SK-N-SH (cell line): ENCODE measurements at regions not wholly inside any gene's neighbourhood (a gene's known extent, or its start where the extent isn't known, plus 50 kb on each side); places are given as distances from the start of the nearest gene placed in this dataset.
A peak's percentile ranks its signal among the peaks of the same experiment; 100 is the strongest.

Experiments used
- CTCF ChIA-PET: fragments of 300-600, 350-600 bp; formaldehyde crosslinking; extraction: SDS; loops from one replicate; lab custom pipeline; 2021; lab: Yijun Ruan, JAX
- POLR2A ChIA-PET: fragments of 350-600 bp; sonication (Branson Sonifier 250); formaldehyde crosslinking; extraction: SDS; loops from one replicate; lab custom pipeline; 2020; ENCODE audit warnings: antibody characterized with exemption, inconsistent platforms; lab: Yijun Ruan, JAX
- DNase-seq: peaks from one replicate; pipeline ENCODE4 v3.0.0; 2012
- H2AFZ ChIP-seq: fragments of 200-600 bp; sonication (generic); 2 replicates; pipeline ENCODE4 v1.8.1; 2016; ENCODE audit warnings: antibody characterized with exemption, mild to moderate bottlenecking, low read depth
- H3F3A ChIP-seq: fragments of 200-600 bp; sonication (generic); replicated peaks from 2 replicates; pipeline ENCODE3; 2016; ENCODE audit warnings: antibody characterized with exemption, mild to moderate bottlenecking; ENCODE audit not compliant: insufficient read depth
- H3K27ac ChIP-seq, 2 experiments: fragments of 200-500 bp in 1 of 2; fragments of 200-600 bp in 1 of 2; sonication (Bioruptor generic) in 1 of 2; sonication (generic), shearing (Covaris generic) in 1 of 2; 2 replicates each; pipeline versions ENCODE4 v1.5.1 to v1.6.1; 2014 to 2016; ENCODE audit warnings: low read depth in 2 of 2, inconsistent platforms in 1 of 2, low read length in 1 of 2, mild to moderate bottlenecking in 1 of 2, mixed read lengths in 1 of 2
- H3K27me3 ChIP-seq: fragments of 200-600 bp; sonication (generic), shearing (Covaris generic); 2 replicates; pipeline ENCODE4 v1.6.1; 2016; ENCODE audit warnings: mixed run types; ENCODE audit not compliant: insufficient read depth
- H3K36me3 ChIP-seq, 2 experiments: fragments of 200-500 bp in 1 of 2; fragments of 200-600 bp in 1 of 2; sonication (Bioruptor generic) in 1 of 2; sonication (generic) in 1 of 2; replicated peaks in 1 of 2; 2 replicates each; pipeline versions ENCODE3 to v1.5.1; 2014 to 2016; ENCODE audit warnings: low read length in 1 of 2, mild to moderate bottlenecking in 1 of 2; ENCODE audit not compliant: insufficient read depth in 2 of 2, control insufficient read depth in 1 of 2
- H3K4me1 ChIP-seq, 2 experiments: fragments of 200-500 bp in 1 of 2; fragments of 200-600 bp in 1 of 2; sonication (Bioruptor generic) in 1 of 2; sonication (generic), shearing (Covaris generic) in 1 of 2; 2 replicates each; pipeline versions ENCODE4 v1.5.1 to v1.6.1; 2014 to 2016; ENCODE audit warnings: low read depth in 1 of 2, low read length in 1 of 2, mixed run types in 1 of 2; ENCODE audit not compliant: insufficient read depth in 2 of 2, control insufficient read depth in 1 of 2
- H3K4me2 ChIP-seq: fragments of 200-600 bp; sonication (generic), shearing (Covaris generic); 2 replicates; pipeline ENCODE4 v1.6.1; 2017; ENCODE audit warnings: mixed run types
- H3K4me3 ChIP-seq, 2 experiments: fragments of 200-500 bp in 1 of 2; fragments of 200-600 bp in 1 of 2; sonication (Bioruptor generic) in 1 of 2; sonication (generic), shearing (Covaris generic) in 1 of 2; 2 replicates each; pipeline versions ENCODE4 v1.5.1 to v1.8.1; 2014 to 2016; ENCODE audit warnings: low read depth in 2 of 2, inconsistent platforms in 1 of 2, low read length in 1 of 2, mild to moderate bottlenecking in 1 of 2, mixed read lengths in 1 of 2, moderate library complexity in 1 of 2
- H3K79me2 ChIP-seq: fragments of 200-600 bp; sonication (generic); 2 replicates; pipeline ENCODE4 v1.8.1; 2017; ENCODE audit warnings: mild to moderate bottlenecking; ENCODE audit not compliant: insufficient read depth
- H3K9ac ChIP-seq: fragments of 200-600 bp; sonication (generic); 2 replicates; pipeline ENCODE4 v1.6.1; 2017; ENCODE audit warnings: mixed run types
- H3K9me2 ChIP-seq: fragments of 200-600 bp; sonication (generic); 2 replicates; pipeline ENCODE4 v1.6.1; 2017; ENCODE audit warnings: mixed run types
- H3K9me3 ChIP-seq: fragments of 200-600 bp; sonication (generic); 2 replicates; pipeline ENCODE4 v1.6.1; 2017; ENCODE audit warnings: mixed run types, mild to moderate bottlenecking, moderate library complexity
- H4K20me1 ChIP-seq: fragments of 200-600 bp; sonication (generic); 2 replicates; pipeline ENCODE4 v1.6.1; 2017; ENCODE audit warnings: mild to moderate bottlenecking, mixed run types; ENCODE audit not compliant: insufficient read depth
- CHD2 ChIP-seq: fragments of 150-350 bp; IDR thresholded peaks from 2 replicates; pipeline ENCODE4 v1.6.1; 2018; ENCODE audit warnings: low read length; ENCODE audit not compliant: partially characterized antibody
- CTCF ChIP-seq: fragments of 200-600 bp; sonication (generic); IDR thresholded peaks from 2 replicates; pipeline ENCODE4 v1.6.1; 2017; ENCODE audit warnings: antibody characterized with exemption, mild to moderate bottlenecking, moderate library complexity
- ELF1 ChIP-seq: IDR thresholded peaks from 2 replicates; pipeline ENCODE4 v1.4.0; 2012
- EP300 ChIP-seq, 2 experiments: IDR thresholded peaks; 2 replicates each; pipeline versions ENCODE4 v1.4.0 to v1.6.1; 2012; ENCODE audit warnings: borderline replicate concordance in 1 of 2, low read depth in 1 of 2, low read length in 1 of 2
- EZH2phosphoT487 ChIP-seq: fragments of 200-600 bp; sonication (generic); IDR thresholded peaks from 2 replicates; pipeline ENCODE4 v1.6.1; 2017; ENCODE audit warnings: low read depth, mixed run types, mild to moderate bottlenecking, antibody characterized with exemption, moderate library complexity, borderline replicate concordance
- FOSL2 ChIP-seq: IDR thresholded peaks from 2 replicates; pipeline ENCODE4 v1.4.0; 2012; ENCODE audit warnings: low read depth, mild to moderate bottlenecking, moderate library complexity, borderline replicate concordance
- FOXJ3 ChIP-seq: sonication (generic); formaldehyde crosslinking; IDR thresholded peaks from 2 replicates; pipeline ENCODE4 v1.5.1; 2020; ENCODE audit warnings: mild to moderate bottlenecking, missing genetic modification reagents
- FOXM1 ChIP-seq: IDR thresholded peaks from 2 replicates; pipeline ENCODE4 v1.4.0; 2012; ENCODE audit warnings: low read depth, mild to moderate bottlenecking
- GABPA ChIP-seq: IDR thresholded peaks from 2 replicates; pipeline ENCODE4 v1.4.0; 2012; ENCODE audit warnings: low read depth, mild to moderate bottlenecking
- IRF3 ChIP-seq: fragments of 150-350 bp; IDR thresholded peaks from 2 replicates; pipeline ENCODE4 v1.6.1; 2016; ENCODE audit warnings: mild to moderate bottlenecking, low read depth, low read length
- JUND ChIP-seq: IDR thresholded peaks from 2 replicates; pipeline ENCODE4 v1.4.0; 2012
- MEF2A ChIP-seq: IDR thresholded peaks from 2 replicates; pipeline ENCODE4 v1.4.0; 2012; ENCODE audit warnings: low read depth, borderline replicate concordance
- MXI1 ChIP-seq: IDR thresholded peaks from 2 replicates; pipeline ENCODE4 v1.6.1; 2012; ENCODE audit warnings: mild to moderate bottlenecking, low read depth, low read length, improper control_type of control experiment
- NFIC ChIP-seq: IDR thresholded peaks from 2 replicates; pipeline ENCODE4 v1.4.0; 2012; ENCODE audit warnings: borderline replicate concordance
- NRF1 ChIP-seq: IDR thresholded peaks from 2 replicates; pipeline ENCODE4 v1.6.1; 2012; ENCODE audit warnings: low read depth, mild to moderate bottlenecking, low read length
- POLR2AphosphoS5 ChIP-seq: IDR thresholded peaks from 2 replicates; pipeline ENCODE4 v1.6.1; 2012; ENCODE audit warnings: low read depth, low read length
- RAD21 ChIP-seq: IDR thresholded peaks from 2 replicates; pipeline ENCODE4 v1.6.1; 2012; ENCODE audit warnings: mild to moderate bottlenecking, low read length
- RCOR1 ChIP-seq: fragments of 150-350 bp; IDR thresholded peaks from 2 replicates; pipeline ENCODE4 v1.6.1; 2017; ENCODE audit warnings: antibody characterized with exemption, low read length
- REST ChIP-seq: IDR thresholded peaks from 2 replicates; pipeline ENCODE4 v1.6.1; 2012; ENCODE audit warnings: mild to moderate bottlenecking, low read depth, low read length, moderate library complexity
- RFX5 ChIP-seq: IDR thresholded peaks from 2 replicates; pipeline ENCODE4 v1.6.1; 2012; ENCODE audit warnings: mild to moderate bottlenecking, improper control_type of control experiment, low read length
- SMC3 ChIP-seq: IDR thresholded peaks from 2 replicates; pipeline ENCODE4 v1.6.1; 2012; ENCODE audit warnings: low read depth, low read length, improper control_type of control experiment
- TAF1 ChIP-seq: IDR thresholded peaks from 2 replicates; pipeline ENCODE4 v1.6.1; 2012; ENCODE audit warnings: low read depth, mild to moderate bottlenecking, low read length, moderate library complexity, borderline replicate concordance
- TCF12 ChIP-seq: IDR thresholded peaks from 2 replicates; pipeline ENCODE4 v1.4.0; 2012
- TEAD4 ChIP-seq: IDR thresholded peaks from 2 replicates; pipeline ENCODE4 v1.4.0; 2012; ENCODE audit warnings: mild to moderate bottlenecking, borderline replicate concordance; ENCODE audit not compliant: insufficient read depth
- USF1 ChIP-seq: IDR thresholded peaks from 2 replicates; pipeline ENCODE4 v1.4.0; 2012; ENCODE audit warnings: low read depth, borderline replicate concordance
- USF2 ChIP-seq: fragments of 150-350 bp; IDR thresholded peaks from 2 replicates; pipeline ENCODE4 v1.6.1; 2017; ENCODE audit warnings: antibody characterized with exemption, low read length, low read depth, borderline replicate concordance
- YY1 ChIP-seq: IDR thresholded peaks from 2 replicates; pipeline ENCODE4 v1.4.0; 2012; ENCODE audit warnings: low read depth, mild to moderate bottlenecking
- WGBS: methylation state at CpG from one replicate; pipeline ENCODE4 v1.1.6; 2017; ENCODE audit warnings: low lambda C conversion rate; 5-methylcytosine and 5-hydroxymethylcytosine counted together

GRCh38 chr3:147945968-147946519 lies 536.9 kb downstream of the ZIC1 start:
- H3K9me2 ChIP-seq, result no peaks in the 10 kb centered on the region
- DNase-seq, result peak; percentile 48
- peaks cover 0 to 31% of the 10 kb centered on the region in 2 experiments; a peak in 3 of 4 replicates for H3K4me1 ChIP-seq
- no peaks in the 10 kb centered on the region for H4K20me1 ChIP-seq
- peak overlapping the region; percentile 77 to 99 for H3K27ac ChIP-seq
- ChIA-PET CTCF (interaction anchor here (1.0 to 1.8 kb wide), 4 partner anchors 11 to 421 kb away, joined by 3 to 5 read pairs (median 4); no protein-coding TSS in a partner anchor), POLR2A (no interaction called here)
- H2AFZ ChIP-seq, result peak overlapping the region; percentile 98
- no peaks in the 10 kb centered on the region for H3K36me3 ChIP-seq
- peak overlapping the region; percentile 68 for H3K9ac ChIP-seq
- H3K9me3 ChIP-seq, result no peaks in the 10 kb centered on the region
- WGBS, result 19% methylated on average over 4 of the region's 4 CpGs
- H3K27me3 ChIP-seq, result no peaks in the 10 kb centered on the region
- H3F3A ChIP-seq, result peaks cover 24% of the 10 kb centered on the region
- H3K4me2 ChIP-seq, result peak overlapping the region; percentile 66
- H3K79me2 ChIP-seq, result no peaks in the 10 kb centered on the region
- H3K4me3 ChIP-seq, result peak overlapping the region; percentile 20 to 52; a peak in 2 of 4 replicates
- TF ChIP-seq CTCF, result peak; percentile 86
- TF ChIP-seq IRF3, result no peak
- TF ChIP-seq FOSL2, result peak; percentile 26; the same call in 1 of the 2 replicates
- no peak for TF ChIP-seq NRF1
- peak; percentile 56 for TF ChIP-seq MEF2A
- TF ChIP-seq TAF1, result 0 out of 2 replicates have a peak, but pooled peaks have one; percentile 42
- no peak for TF ChIP-seq GABPA
- peak; percentile 31; the same call in 1 of the 2 replicates for TF ChIP-seq YY1
- TF ChIP-seq SMC3, result peak; percentile 22; the same call in 1 of the 2 replicates
- TF ChIP-seq TCF12, result peak; percentile 87
- peak; percentile 47; the same call in 1 of the 2 replicates for TF ChIP-seq RAD21
- no peak for TF ChIP-seq TEAD4
- TF ChIP-seq MXI1, result no peak
- 0 out of 2 replicates have a peak, but pooled peaks have one; percentile 42 for TF ChIP-seq POLR2AphosphoS5
- TF ChIP-seq REST, result no peak
- no peak for TF ChIP-seq EZH2phosphoT487
- TF ChIP-seq ELF1, result peak; percentile 5; the same call in 1 of the 2 replicates
- no peak for TF ChIP-seq CHD2
- peak in 1 of 2 experiments; percentile 62; a peak in 1 of 4 replicates for TF ChIP-seq EP300 (IDR thresholded peaks at IDR 0.05; ENCODE audit: borderline replicate concordance in 1 of 2, low read depth in 1 of 2, low read length in 1 of 2)
- no peak for TF ChIP-seq FOXJ3 (CRISPR knock-in tag)
- no peak for TF ChIP-seq NFIC
- no peak for TF ChIP-seq USF1
- TF ChIP-seq FOXM1, result no peak
- no peak for TF ChIP-seq RFX5
- TF ChIP-seq RCOR1, result 0 out of 2 replicates have a peak, but pooled peaks have one; percentile 35
- TF ChIP-seq USF2, result no peak
- peak; percentile 27; the same call in 1 of the 2 replicates for TF ChIP-seq JUND
